ENCODE measurements at regions not wholly inside any gene's neighbourhood (a gene's known extent, or its start where the extent isn't known, plus 50 kb on each side); places are given as distances from the start of the nearest gene placed in this dataset.
"Not testable (repeated sequence)": the region's sequence is repeated elsewhere in the genome, so short reads cannot be mapped to it uniquely, and the experiment has no call there.

- Histone ChIP-seq H3K27me3 (ENCODE audit: insufficient read depth, low read length) (no peaks in the 10 kb centered on the region), H3K4me1 (ENCODE audit: insufficient read depth, low read length) (no peaks in the 10 kb centered on the region), H3K9me3 (ENCODE audit: low read depth, low read length) (no peaks in the 10 kb centered on the region), H3K4me3 (ENCODE audit: low read length) (no peak overlapping the region)
Observed at GRCh38 chr12:85405262-85405661, 125.2 kb downstream of the ALX1 start.

GRCh38 chr12:85405781-85406522, 125.9 kb downstream of the ALX1 start:
- no peak overlapping the region for H3K4me3 ChIP-seq (ENCODE audit: low read length)
- H3K4me1 ChIP-seq (ENCODE audit: insufficient read depth, low read length): no peaks in the 10 kb centered on the region

GRCh38 chr12:85413266-85413665, 133.2 kb downstream of the ALX1 start:
- Histone ChIP-seq H3K4me1 (ENCODE audit: insufficient read depth, low read length) (no peaks in the 10 kb centered on the region), H3K9me3 (ENCODE audit: low read depth, low read length) (no peaks in the 10 kb centered on the region), H3K4me3 (ENCODE audit: low read length) (no peak overlapping the region), H3K27me3 (ENCODE audit: insufficient read depth, low read length) (no peaks in the 10 kb centered on the region)

More at GRCh38 chr12:85405781-85406522, 125.9 kb downstream of the ALX1 start:
- Histone ChIP-seq H3K9me3 (ENCODE audit: low read depth, low read length) (no peaks in the 10 kb centered on the region), H3K27me3 (ENCODE audit: insufficient read depth, low read length) (no peaks in the 10 kb centered on the region)

GRCh38 chr12:85422762-85423161, 142.7 kb downstream of the ALX1 start:
- Histone ChIP-seq H3K4me3 (ENCODE audit: low read length) (no peak overlapping the region), H3K4me1 (ENCODE audit: insufficient read depth, low read length) (no peaks in the 10 kb centered on the region), H3K9me3 (ENCODE audit: low read depth, low read length) (no peaks in the 10 kb centered on the region), H3K27me3 (ENCODE audit: insufficient read depth, low read length) (peaks cover 2% of the 10 kb centered on the region)

GRCh38 chr12:85423947-85424346, 143.9 kb downstream of the ALX1 start:
- Histone ChIP-seq H3K9me3 (ENCODE audit: low read depth, low read length) (no peaks in the 10 kb centered on the region), H3K4me1 (ENCODE audit: insufficient read depth, low read length) (no peaks in the 10 kb centered on the region), H3K4me3 (ENCODE audit: low read length) (no peak overlapping the region), H3K27me3 (ENCODE audit: insufficient read depth, low read length) (peaks cover 2% of the 10 kb centered on the region)

GRCh38 chr12:85424581-85425348, 144.7 kb downstream of the ALX1 start:
- H3K4me1 ChIP-seq (ENCODE audit: insufficient read depth, low read length): no peaks in the 10 kb centered on the region
- H3K27me3 ChIP-seq (ENCODE audit: insufficient read depth, low read length): peaks cover 2% of the 10 kb centered on the region
- no peak overlapping the region for H3K4me3 ChIP-seq (ENCODE audit: low read length)
- H3K9me3 ChIP-seq (ENCODE audit: low read depth, low read length): no peaks in the 10 kb centered on the region

- H3K4me3 ChIP-seq (ENCODE audit: low read length): no peak overlapping the region
- no peaks in the 10 kb centered on the region for H3K4me1 ChIP-seq (ENCODE audit: insufficient read depth, low read length)
Observed at GRCh38 chr12:85425349-85425612, 145.3 kb downstream of the ALX1 start.

GRCh38 chr12:85425926-85426325, 145.9 kb downstream of the ALX1 start:
- Histone ChIP-seq H3K9me3 (ENCODE audit: low read depth, low read length) (no peaks in the 10 kb centered on the region), H3K27me3 (ENCODE audit: insufficient read depth, low read length) (peaks cover 2% of the 10 kb centered on the region)

More at GRCh38 chr12:85425349-85425612, 145.3 kb downstream of the ALX1 start:
- no peaks in the 10 kb centered on the region for H3K9me3 ChIP-seq (ENCODE audit: low read depth, low read length)
- H3K27me3 ChIP-seq (ENCODE audit: insufficient read depth, low read length): peaks cover 2% of the 10 kb centered on the region

GRCh38 chr12:85433148-85433547, 153.1 kb downstream of the ALX1 start:
- H3K4me1 ChIP-seq (ENCODE audit: insufficient read depth, low read length); H3K4me3 ChIP-seq (ENCODE audit: low read length); H3K27me3 ChIP-seq (ENCODE audit: insufficient read depth, low read length); H3K9me3 ChIP-seq (ENCODE audit: low read depth, low read length): not testable (repeated sequence)

More at GRCh38 chr12:85425926-85426325, 145.9 kb downstream of the ALX1 start:
- Histone ChIP-seq H3K4me1 (ENCODE audit: insufficient read depth, low read length) (no peaks in the 10 kb centered on the region), H3K4me3 (ENCODE audit: low read length) (no peak overlapping the region)

GRCh38 chr12:85440271-85440670, 160.3 kb downstream of the ALX1 start:
- Histone ChIP-seq H3K4me3 (ENCODE audit: low read length) (no peak overlapping the region), H3K4me1 (ENCODE audit: insufficient read depth, low read length) (no peaks in the 10 kb centered on the region), H3K9me3 (ENCODE audit: low read depth, low read length) (no peaks in the 10 kb centered on the region), H3K27me3 (ENCODE audit: insufficient read depth, low read length) (no peaks in the 10 kb centered on the region)

- no peaks in the 10 kb centered on the region for H3K27me3 ChIP-seq (ENCODE audit: insufficient read depth, low read length)
- H3K9me3 ChIP-seq (ENCODE audit: low read depth, low read length): no peaks in the 10 kb centered on the region
- H3K4me1 ChIP-seq (ENCODE audit: insufficient read depth, low read length): no peaks in the 10 kb centered on the region
- no peak overlapping the region for H3K4me3 ChIP-seq (ENCODE audit: low read length)
Observed at GRCh38 chr12:85441025-85441424, 161.0 kb downstream of the ALX1 start.

- Histone ChIP-seq H3K4me1 (ENCODE audit: insufficient read depth, low read length) (no peaks in the 10 kb centered on the region), H3K4me3 (ENCODE audit: low read length) (no peak overlapping the region), H3K9me3 (ENCODE audit: low read depth, low read length) (no peaks in the 10 kb centered on the region)
Observed at GRCh38 chr12:85441741-85442140, 161.7 kb downstream of the ALX1 start.

GRCh38 chr12:85445060-85445938, 165.3 kb downstream of the ALX1 start:
- Histone ChIP-seq H3K4me1 (ENCODE audit: insufficient read depth, low read length) (no peaks in the 10 kb centered on the region), H3K27me3 (ENCODE audit: insufficient read depth, low read length) (no peaks in the 10 kb centered on the region), H3K9me3 (ENCODE audit: low read depth, low read length) (no peaks in the 10 kb centered on the region), H3K4me3 (ENCODE audit: low read length) (no peak overlapping the region)

More at GRCh38 chr12:85441741-85442140, 161.7 kb downstream of the ALX1 start:
- H3K27me3 ChIP-seq (ENCODE audit: insufficient read depth, low read length): no peaks in the 10 kb centered on the region

- no peaks in the 10 kb centered on the region for H3K4me1 ChIP-seq (ENCODE audit: insufficient read depth, low read length)
- H3K27me3 ChIP-seq (ENCODE audit: insufficient read depth, low read length): no peaks in the 10 kb centered on the region
- no peaks in the 10 kb centered on the region for H3K9me3 ChIP-seq (ENCODE audit: low read depth, low read length)
- no peak overlapping the region for H3K4me3 ChIP-seq (ENCODE audit: low read length)
Observed at GRCh38 chr12:85448031-85448430, 168.0 kb downstream of the ALX1 start.

GRCh38 chr12:85448548-85449139, 168.6 kb downstream of the ALX1 start:
- Histone ChIP-seq H3K9me3 (ENCODE audit: low read depth, low read length) (no peaks in the 10 kb centered on the region), H3K27me3 (ENCODE audit: insufficient read depth, low read length) (no peaks in the 10 kb centered on the region), H3K4me3 (ENCODE audit: low read length) (no peak overlapping the region), H3K4me1 (ENCODE audit: insufficient read depth, low read length) (no peaks in the 10 kb centered on the region)

Measured in mononuclear cell (primary cell).